ENCODE measurements at regions not wholly inside any gene's neighbourhood (a gene's known extent, or its start where the extent isn't known, plus 50 kb on each side); places are given as distances from the start of the nearest gene placed in this dataset.
"Not testable (repeated sequence)": the region's sequence is repeated elsewhere in the genome, so short reads cannot be mapped to it uniquely, and the experiment has no call there.

- no peaks in the 10 kb centered on the region for H3K9me3 ChIP-seq (ENCODE audit: low read length)
- TF ChIP-seq CTCF (IDR thresholded peaks at IDR 0.05; ENCODE audit: poor library complexity, severe bottlenecking), result no peak
- no peak for TF ChIP-seq MXI1 (conservative IDR thresholded peaks at IDR 0.05; ENCODE audit: poor library complexity, severe bottlenecking)
- TF ChIP-seq EZH2 (IDR thresholded peaks at IDR 0.05; ENCODE audit: borderline replicate concordance, insufficient read depth, low read length, poor library complexity, severe bottlenecking), result no peak
- TF ChIP-seq SMC3 (conservative IDR thresholded peaks at IDR 0.05; ENCODE audit: poor library complexity), result no peak
- no peak for TF ChIP-seq TAF1 (IDR thresholded peaks at IDR 0.05; ENCODE audit: low read depth)
- TF ChIP-seq POLR2AphosphoS5 (IDR thresholded peaks at IDR 0.05), result no peak
- no peak overlapping the region for H3K4me2 ChIP-seq (ENCODE audit: low read length)
Observed at GRCh38 chr15:61367953-61368352, 138.9 kb upstream of the RORA start.

GRCh38 chr15:61364871-61365270 is 135.8 kb upstream of the RORA start:
- Histone ChIP-seq H3K4me3 (ENCODE audit: low read length) (no peak overlapping the region), H3K9ac (ENCODE audit: low read length) (no peak overlapping the region), H3K27ac (ENCODE audit: low read length) (no peak overlapping the region), H3K9me2 (ENCODE audit: insufficient read depth, low read length) (no peaks in the 10 kb centered on the region), H4K20me1 (ENCODE audit: insufficient read depth) (no peaks in the 10 kb centered on the region), H3K79me2 (replicated peaks; ENCODE audit: insufficient read depth, low read length) (no peaks in the 10 kb centered on the region), H3K27me3 (ENCODE audit: insufficient read depth, low read depth, low read length) (no peaks in the 10 kb centered on the region), H3F3A (ENCODE audit: insufficient read depth, low read length, poor library complexity, severe bottlenecking) (no peaks in the 10 kb centered on the region), H2AFZ (ENCODE audit: low read depth, low read length) (no peak overlapping the region), H3K4me2 (ENCODE audit: low read length) (no peak overlapping the region), H3K36me3 (ENCODE audit: insufficient read depth, low read length) (no peaks in the 10 kb centered on the region), H3K9me3 (ENCODE audit: low read length) (no peaks in the 10 kb centered on the region)
- no peak for TF ChIP-seq EP300 (conservative IDR thresholded peaks at IDR 0.05; ENCODE audit: poor library complexity, severe bottlenecking)
- no peak for TF ChIP-seq MXI1 (conservative IDR thresholded peaks at IDR 0.05; ENCODE audit: poor library complexity, severe bottlenecking)
- TF ChIP-seq CTCF (IDR thresholded peaks at IDR 0.05; ENCODE audit: poor library complexity, severe bottlenecking), result no peak
- no peak for TF ChIP-seq REST (IDR thresholded peaks at IDR 0.05; ENCODE audit: borderline replicate concordance)
- no peak for TF ChIP-seq RAD21 (conservative IDR thresholded peaks at IDR 0.05)
- no peak for TF ChIP-seq SMC3 (conservative IDR thresholded peaks at IDR 0.05; ENCODE audit: poor library complexity)
- TF ChIP-seq TAF1 (IDR thresholded peaks at IDR 0.05; ENCODE audit: low read depth), result no peak
- TF ChIP-seq POLR2AphosphoS5 (IDR thresholded peaks at IDR 0.05), result no peak
- TF ChIP-seq EZH2 (IDR thresholded peaks at IDR 0.05; ENCODE audit: borderline replicate concordance, insufficient read depth, low read length, poor library complexity, severe bottlenecking), result no peak

More at GRCh38 chr15:61367953-61368352, 138.9 kb upstream of the RORA start:
- Histone ChIP-seq H3K4me3 (ENCODE audit: low read length) (no peak overlapping the region), H3K36me3 (ENCODE audit: insufficient read depth, low read length) (no peaks in the 10 kb centered on the region), H3K9ac (ENCODE audit: low read length) (no peak overlapping the region), H3F3A (ENCODE audit: insufficient read depth, low read length, poor library complexity, severe bottlenecking) (no peaks in the 10 kb centered on the region), H3K27ac (ENCODE audit: low read length) (no peak overlapping the region), H3K79me2 (replicated peaks; ENCODE audit: insufficient read depth, low read length) (no peaks in the 10 kb centered on the region), H3K9me2 (ENCODE audit: insufficient read depth, low read length) (no peaks in the 10 kb centered on the region), H4K20me1 (ENCODE audit: insufficient read depth) (no peaks in the 10 kb centered on the region), H3K27me3 (ENCODE audit: insufficient read depth, low read depth, low read length) (no peaks in the 10 kb centered on the region), H2AFZ (ENCODE audit: low read depth, low read length) (no peak overlapping the region)

GRCh38 chr15:61362912-61363311 is 133.8 kb upstream of the RORA start:
- not testable (repeated sequence) for H3K4me2 ChIP-seq (ENCODE audit: low read length); H4K20me1 ChIP-seq (ENCODE audit: insufficient read depth); H3K27ac ChIP-seq (ENCODE audit: low read length); H3K9me2 ChIP-seq (ENCODE audit: insufficient read depth, low read length); H3K36me3 ChIP-seq (ENCODE audit: insufficient read depth, low read length); H3F3A ChIP-seq (ENCODE audit: insufficient read depth, low read length, poor library complexity, severe bottlenecking); H3K27me3 ChIP-seq (ENCODE audit: insufficient read depth, low read depth, low read length); H3K79me2 ChIP-seq (replicated peaks; ENCODE audit: insufficient read depth, low read length); H3K9me3 ChIP-seq (ENCODE audit: low read length); H2AFZ ChIP-seq (ENCODE audit: low read depth, low read length); H3K9ac ChIP-seq (ENCODE audit: low read length); H3K4me3 ChIP-seq (ENCODE audit: low read length)

Data from neural cell (in vitro differentiated cells).